Amniotic stem cell (primary cell): ENCODE measurements at regions not wholly inside any gene's neighbourhood (a gene's known extent, or its start where the extent isn't known, plus 50 kb on each side); places are given as distances from the start of the nearest gene placed in this dataset.

Experiments used
- DNase-seq: peaks from one replicate; lab custom pipeline; 2025; lab: John Stamatoyannopoulos, UW

DNA sequence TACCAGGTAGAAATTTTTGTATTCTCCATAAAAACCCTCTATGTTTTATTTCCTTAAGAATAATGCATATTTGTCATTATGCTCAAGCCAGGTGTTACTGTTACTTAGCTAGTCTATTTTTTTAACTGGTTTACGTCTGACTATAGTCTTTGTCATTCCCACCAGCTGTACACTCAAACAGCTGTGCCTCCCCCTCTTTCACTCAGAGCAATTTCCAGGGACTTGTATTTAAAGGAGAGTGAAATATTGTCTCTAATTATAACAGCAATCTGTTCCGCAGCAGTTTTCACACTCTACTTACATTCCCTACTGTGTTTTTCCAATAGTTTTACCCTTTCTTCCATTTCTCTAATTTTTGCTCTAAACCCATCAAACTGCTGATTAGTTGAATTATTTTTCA lies 813.6 kb upstream of the MIR17HG start:
- DNase-seq: no peak

DNA sequence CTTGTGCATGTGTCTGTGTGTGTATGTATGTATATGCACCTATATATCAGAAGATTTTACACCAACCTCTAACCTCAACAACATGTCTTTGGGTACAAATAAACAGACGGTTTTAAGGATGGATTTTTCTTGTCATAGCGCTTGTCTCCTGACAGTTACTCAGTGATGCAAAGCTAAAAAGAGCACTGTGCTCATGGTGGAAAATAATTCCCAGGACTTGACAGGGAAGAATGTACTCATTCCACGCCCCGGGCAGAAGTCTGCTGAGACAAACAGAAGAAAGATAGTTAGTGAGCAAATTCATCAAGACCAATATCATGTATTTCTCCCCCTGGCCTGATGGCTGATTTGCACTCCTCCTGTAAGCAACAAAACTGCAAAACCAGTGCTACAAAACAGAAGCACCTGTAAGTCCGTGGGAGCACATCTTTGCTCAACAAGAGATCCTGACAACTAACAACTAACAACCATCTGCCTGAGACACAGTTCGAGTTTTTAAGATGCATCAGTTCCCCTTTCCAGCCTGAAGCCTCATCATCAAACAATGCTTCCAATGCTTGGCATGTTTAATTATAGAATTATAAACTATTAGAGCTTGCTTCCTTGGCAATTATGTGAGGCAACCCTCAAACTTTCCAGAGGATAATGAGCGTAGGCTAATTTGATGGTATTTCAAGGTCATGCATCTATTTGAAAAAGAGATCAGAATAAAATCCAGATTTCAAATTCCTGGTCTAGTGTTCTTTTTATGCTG lies 812.7 kb upstream of the MIR17HG start:
- no peak for DNase-seq

DNA sequence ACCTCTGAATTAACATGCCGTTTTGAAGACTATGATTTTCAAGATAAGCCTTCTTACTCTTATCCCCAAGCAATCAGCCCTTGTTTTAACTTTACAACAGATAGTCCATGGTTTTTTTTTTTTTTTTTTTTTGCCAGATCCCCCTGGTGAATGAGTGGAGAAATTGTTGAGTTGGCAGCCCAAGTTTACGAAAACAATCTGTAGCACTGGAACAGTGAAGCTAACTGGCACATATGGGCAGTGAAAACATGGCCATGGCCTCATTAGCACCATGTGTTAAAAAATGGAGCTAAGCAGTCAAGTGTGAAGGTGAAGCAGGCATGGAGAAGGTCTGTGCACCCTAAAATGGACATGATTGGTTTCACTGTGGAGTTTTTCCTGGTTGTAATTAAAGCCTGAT lies 812.1 kb upstream of the MIR17HG start:
- DNase-seq: no peak

DNA sequence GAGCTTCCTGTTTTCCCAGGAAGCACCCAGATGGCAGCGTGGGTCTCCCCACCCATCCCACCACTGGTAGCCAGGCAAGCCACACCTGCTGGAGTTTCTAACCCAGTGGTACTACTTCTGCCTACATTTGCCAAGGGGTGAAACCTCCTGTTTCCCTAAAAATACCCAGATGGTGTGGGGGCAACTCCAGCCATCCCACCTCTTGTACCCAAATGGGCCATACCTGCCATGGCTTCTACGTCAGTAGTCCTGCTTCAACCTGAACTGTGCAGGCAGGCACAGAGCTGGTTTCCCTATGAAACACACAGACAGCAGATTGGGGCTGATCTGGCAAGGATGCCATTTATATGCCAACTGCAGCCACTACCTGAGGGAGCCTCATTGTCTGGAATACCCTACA lies 809.4 kb upstream of the MIR17HG start:
- DNase-seq: no peak

DNA sequence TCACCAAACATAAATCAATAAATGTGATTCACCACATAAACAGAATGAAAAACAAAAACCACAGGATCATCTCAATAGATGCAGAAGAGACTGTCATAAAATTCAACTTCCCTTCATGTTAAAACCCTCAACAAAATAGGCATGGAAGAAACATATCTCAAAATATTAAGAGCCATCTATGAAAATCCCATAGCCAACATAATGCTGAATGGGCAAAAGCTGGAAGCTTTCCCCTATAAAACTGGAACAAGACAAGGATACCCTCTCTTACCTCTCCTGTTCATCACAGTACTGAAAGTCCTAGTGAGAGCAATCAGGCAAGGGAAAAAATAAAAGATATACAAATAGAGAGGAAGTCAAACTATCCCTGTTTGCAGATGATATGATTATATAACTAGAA lies 806.1 kb upstream of the MIR17HG start:
- no peak for DNase-seq

DNA sequence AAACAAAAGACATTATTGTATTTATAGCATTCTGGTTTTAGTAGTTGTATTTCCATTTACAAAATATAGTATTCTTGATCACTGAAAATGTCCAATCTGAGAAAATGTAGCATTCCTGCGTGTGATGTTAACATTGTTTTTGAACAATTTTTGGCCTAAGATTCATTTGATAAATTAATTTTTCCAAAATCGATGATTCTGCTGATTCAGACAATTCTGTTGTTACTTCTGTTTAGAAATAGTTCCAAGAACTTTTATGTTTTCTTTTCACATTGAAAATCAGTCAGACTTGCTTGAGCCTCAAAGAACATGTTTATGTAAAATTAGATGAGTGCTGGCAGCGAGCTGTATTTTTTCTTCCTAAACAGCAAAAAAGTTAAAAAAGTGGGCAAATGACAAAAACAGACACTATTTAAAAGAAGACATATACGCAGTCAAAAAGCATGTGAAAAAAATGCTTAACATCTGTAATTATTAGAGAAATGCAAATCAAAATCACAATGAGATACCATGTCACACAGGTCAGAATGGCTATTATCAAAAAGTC lies 804.5 kb upstream of the MIR17HG start:
- DNase-seq: no peak

DNA sequence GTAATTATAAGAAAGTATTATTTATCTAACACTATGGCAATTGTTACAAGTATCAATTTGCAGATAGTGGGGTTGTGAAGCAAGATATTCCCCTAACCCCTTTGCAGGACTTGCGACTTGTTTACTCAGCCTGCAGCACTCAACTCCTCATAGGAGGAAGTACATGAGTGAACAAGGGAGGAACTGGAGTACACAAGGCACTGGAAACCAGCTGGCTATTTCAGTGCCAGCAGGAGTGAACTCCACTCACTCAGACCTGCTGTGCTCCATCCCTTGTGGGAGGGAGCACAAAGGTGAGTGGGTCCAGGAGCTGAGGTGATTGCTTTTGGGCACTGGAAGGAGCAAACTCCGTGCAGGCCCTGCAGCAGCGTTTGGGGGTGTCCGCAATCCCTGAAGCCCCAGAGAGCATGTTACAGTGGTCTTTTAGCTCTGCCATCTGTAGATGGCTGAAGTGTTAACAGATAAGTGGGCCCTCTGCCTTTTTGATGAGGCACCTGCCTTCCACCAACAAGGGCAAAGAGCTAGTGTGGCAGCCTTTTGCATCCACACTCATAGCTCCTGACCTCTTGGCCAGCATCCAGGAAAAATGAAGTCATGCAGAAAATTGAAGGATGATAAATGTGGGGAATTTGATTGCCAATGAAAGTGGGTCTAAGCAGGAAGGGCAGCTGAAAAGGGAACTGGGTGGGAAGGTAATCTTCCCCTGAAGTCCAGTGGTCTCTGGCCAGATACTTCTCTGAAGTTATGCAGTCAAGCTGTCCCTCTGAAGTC lies 802.2 kb upstream of the MIR17HG start:
- no peak for DNase-seq

DNA sequence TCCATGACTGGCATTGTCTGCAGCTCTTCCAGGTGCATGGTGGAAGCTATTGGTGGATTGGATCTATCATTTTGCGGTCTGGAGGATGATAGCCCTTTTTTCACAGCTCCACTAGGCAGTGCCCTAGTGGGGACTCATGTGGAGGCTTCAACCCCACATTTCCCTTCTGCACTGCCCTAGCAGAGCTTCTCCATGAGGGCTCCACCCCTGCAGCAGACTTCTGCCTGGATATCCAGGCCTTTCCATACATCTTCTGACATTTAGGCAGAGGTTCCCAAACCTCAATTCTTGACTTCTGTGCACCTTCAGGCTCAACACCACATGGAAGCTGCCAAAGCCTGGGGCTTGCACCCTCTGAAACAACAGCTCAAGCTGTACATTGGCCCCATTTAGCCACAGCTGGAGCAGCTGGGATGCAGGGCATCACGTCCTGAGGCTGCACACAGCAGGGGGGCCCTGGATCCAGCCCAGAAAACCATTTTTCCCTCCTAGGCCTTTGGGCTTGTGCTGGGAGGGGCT lies 800.2 kb upstream of the MIR17HG start:
- DNase-seq: no peak

DNA sequence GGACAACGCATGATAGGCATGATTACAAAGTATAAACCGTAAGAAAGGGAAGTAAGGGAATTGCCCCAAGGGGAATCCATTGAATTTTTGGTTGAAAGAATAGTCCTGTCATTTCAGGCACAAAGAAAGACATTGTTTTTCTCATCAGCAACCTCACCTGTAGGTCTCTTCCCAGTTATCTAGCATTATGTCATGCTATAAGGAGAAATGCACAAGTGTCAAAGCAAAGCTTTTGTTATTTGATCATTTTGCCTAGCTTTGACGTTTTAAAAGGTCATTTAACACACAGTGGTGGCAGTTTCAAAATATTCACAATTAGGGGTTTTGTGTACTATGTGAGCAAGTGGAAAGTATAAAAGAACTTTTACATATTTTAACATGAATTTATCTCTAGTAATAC lies 796.2 kb upstream of the MIR17HG start:
- DNase-seq: no peak

DNA sequence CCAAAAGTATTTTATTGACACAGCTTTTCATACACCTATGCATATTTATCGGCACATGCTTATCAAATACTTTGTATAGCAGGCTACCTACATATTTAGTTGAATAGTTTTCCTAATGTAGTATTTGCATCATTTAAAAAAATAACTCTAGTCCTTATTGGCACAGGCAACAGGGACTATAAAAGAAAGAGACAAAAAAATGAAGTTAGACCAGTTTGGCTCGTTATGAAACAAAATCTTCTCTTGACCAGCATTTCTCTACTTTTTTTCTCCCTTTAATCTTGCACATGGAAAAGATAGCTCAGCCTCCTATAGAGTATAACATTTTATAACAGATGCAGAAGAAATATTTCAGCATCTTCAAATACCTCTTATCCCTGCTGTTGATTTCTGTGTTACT lies 794.8 kb upstream of the MIR17HG start:
- no peak for DNase-seq

DNA sequence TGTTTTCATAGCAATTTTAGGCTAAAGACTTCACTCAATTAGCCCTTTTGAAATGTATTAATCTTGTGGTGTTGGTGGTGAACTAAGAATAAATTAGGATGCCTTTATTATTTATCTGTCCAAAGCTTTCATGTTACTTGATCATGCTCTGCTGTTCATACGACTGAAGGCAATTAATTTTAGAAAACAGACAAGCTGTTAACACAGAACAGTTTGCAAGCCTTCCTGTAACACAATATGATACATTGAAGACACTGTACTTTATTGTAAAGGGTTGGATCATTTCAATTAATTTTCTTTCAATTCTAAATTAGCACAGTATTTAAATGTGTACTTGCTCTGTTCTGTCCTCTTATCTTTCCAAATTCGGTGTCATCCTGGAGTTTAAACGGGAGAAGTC lies 794.3 kb upstream of the MIR17HG start:
- DNase-seq: no peak

DNA sequence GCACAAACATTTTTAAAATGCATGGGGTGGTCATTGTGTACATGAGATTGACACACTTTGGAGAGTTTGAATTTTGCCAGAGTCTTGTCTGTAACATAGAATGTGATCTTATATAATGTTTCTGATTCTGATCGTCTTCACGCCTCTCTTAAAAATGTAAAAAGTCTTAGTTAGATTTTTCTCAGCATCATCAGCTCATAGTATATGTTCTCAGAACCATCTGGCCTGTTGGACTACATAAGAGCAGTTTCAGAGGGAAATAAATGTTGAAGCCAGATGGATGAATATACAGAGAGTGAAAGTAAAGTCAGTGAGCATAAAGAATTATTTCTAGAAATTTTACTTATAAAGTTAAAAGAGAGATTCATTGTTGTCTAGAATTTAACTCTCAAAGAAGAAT lies 789.9 kb upstream of the MIR17HG start:
- DNase-seq: no peak

DNA sequence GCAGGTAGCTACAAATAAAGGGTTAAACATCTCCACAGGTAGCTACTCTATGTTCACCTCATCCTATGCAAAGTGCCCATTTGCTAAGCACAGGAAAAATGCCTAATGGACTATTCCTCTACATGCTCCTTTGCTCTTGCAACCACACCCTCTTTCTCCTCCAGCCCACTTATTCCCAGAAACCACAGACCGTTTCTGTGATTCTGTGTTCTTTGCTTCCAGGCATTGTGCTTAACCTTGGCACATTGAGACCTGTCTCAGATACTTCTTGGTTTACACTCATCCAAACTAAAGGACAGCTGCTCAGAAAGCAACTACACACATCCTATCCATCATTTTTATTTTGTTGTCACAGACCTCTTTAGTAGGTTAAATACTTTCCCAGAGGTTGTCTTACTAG lies 785.0 kb upstream of the MIR17HG start:
- DNase-seq: no peak

DNA sequence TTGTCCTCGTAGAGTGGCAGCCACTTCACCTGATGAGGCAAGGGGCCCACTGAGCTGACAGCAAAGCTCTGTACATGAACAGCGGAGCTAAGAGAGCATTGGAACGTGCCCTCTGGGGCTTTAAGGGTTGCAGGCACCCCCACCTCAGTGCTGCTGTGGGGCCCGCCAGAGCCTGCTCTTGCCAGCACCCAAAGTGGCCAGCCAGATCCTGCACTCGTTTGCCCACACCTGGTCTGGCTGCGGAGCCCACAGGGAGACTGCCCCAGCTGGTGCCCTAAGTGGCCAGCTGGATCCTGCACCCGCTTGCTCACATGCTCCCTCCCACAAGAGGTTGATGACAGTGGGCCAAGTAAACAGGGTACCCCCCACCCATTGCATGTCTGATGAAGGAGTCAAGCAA lies 783.4 kb upstream of the MIR17HG start:
- no peak for DNase-seq

DNA sequence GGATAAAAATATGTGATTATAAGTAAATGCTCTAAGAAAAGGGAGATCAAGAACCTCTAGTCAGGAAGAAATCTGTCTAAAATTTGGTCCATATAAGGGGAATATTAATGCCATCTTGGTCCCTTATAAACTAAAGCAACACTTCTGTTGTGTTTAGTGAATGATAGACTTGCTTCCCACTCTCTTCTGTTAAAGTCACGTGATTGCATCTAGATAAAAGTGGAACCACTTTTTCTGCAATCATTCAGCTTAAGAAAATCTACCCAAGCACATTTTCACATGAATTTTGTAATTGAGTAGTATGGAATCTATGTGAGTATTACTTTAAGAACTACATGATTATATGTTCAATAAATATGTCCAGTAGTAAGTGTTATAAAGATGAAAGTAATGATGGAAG lies 782.9 kb upstream of the MIR17HG start:
- no peak for DNase-seq

DNA sequence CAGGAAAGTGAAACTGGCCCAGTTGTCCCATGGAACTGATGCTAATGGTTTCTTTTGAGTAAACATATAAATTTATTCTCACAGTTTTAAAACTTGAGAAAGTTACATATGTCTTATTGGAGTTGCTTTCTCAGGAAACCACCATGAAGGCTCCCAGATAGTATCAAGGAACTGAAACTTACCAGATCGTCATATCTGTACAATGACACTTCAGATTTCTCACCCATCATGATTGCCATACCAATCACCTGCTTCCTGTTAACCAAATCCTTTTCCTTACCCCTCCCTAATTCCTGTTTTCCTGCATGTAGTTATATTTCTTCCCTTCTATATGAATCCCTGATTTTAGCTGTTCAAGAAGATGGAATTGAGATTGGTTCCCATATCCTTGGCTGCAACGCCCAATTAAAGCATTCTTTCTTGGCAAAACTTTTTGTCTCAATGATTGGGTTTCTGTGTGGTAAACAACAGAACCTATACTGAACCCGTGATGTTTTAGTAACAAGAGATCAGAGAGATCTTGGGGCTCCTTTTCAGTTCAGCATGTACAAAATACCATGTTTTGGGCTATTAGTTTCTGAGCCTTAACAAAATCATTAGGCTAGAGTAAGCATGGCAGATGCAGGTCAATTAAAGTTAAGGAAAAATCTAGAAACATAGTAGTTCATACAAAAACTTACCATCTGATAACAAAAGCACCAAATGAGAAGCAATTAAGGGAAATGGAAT lies 781.3 kb upstream of the MIR17HG start:
- DNase-seq: no peak

DNA sequence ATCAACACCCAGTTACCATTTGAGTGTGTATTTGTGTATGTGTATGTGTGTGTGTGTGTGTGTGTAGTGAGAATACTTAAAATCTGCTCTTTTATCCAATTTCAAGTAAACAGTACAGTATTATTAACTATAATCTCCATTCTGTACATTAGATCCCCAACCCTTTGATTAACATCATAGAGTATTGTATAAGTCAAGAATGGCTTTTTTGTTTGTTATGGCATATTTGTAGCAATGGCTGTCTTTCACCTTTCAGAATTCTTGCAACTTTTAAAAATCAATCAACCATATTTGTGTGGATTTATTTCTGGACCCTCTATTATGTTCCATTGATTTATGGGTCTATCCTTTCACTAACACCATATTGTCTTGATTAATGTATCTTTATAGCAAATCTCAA lies 779.3 kb upstream of the MIR17HG start:
- DNase-seq: no peak

DNA sequence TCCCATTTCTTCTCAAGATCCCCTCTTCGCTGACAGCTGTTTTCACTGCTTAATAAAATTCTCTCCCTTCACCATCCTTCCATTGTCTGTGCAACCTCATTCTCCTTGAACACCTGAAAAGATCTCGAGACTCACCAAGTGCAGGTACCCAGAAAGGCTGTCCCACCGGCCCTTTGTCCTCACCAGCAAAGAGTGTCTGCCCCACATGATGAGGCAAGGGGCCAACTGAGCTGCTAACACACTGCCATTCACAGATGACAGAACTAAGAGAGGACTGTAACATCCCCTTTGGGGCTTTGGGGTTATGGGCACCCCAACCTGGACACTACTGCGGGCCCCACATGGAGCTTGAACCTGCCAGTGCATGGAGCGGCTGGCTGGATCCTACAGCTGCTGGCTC lies 771.4 kb upstream of the MIR17HG start:
- DNase-seq: no peak

DNA sequence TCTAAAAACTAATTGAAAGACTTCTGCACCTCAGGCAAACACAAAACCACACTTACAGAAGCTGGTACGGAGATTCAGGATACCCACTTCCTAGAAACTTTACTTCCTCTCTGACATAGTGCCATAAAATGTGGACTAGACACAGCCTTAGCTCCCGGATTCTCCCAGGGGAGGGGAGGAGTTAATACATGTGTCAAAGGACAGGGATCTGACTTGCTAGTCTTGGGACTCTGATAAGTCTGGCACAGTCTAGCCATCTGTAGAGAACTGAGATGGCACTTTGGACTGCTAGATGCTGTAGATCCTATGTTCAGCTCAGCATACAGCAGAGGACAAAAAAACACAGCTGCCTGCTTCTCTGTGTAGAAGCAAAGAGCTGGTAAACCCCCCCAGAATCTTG lies 769.8 kb upstream of the MIR17HG start:
- DNase-seq: no peak

DNA sequence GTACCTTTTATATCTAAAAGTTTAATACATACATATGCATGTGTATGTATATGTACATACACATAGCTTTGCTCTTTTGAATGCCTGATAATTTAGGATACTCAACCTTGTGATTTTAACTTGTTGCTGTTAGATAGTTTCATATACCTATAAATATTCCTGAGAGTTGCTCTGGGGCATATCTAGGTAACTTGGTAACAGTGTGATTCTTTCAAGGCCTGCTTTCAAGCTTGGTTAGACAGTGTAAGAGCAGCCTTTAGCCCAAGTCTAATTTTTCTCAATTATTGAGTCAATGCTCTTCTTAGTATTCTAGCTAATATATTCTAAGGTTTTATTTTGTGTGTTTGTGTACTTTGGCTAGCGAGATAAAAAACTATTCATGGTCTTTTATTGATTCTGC lies 762.1 kb upstream of the MIR17HG start:
- no peak for DNase-seq

DNA sequence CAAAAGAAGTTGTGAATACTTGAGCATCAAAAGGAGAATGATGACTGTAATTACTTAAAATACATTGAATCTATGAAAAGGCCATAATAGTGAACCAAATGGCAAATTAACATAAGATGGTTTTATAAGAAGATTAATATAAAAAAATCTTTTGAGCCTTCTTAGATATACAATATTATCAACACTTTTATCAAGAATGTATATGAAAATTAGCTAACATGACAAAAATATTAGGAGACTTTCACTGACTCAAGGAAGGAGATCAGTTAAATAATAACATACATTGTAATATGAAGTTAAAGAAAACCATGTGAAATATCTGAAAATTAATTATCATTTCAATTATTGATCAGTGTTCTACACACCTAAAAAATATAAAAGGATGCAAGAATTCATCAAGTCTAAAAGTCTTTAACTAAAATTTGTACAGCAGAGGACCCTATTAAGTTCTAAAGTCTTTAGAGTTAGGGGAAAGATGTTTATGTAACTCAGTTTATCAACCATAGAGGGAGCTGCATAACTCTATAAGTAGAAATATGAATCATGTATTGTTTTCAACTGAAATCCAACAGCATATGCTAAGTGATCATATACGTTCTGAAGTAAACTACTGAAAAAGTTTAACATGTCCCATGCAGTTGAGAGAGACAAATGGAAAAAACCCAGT lies 756.1 kb upstream of the MIR17HG start:
- DNase-seq: no peak

DNA sequence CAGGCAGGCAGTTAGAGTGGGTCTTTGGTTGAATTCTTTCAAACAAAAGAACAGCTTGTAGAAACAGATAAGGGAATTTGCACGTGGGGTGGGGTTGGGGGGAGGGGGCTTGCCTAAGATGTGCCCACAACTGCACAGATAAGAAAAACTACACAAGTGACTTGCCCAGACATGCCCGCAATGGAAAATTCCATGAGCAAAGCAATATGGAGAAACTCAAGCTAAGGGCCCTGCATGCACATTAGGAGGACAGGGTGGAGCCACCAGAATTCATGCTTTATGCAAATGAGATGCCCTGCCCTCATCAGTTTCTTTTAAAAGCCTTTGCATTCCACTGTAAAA lies 755.6 kb upstream of the MIR17HG start:
- no peak for DNase-seq
